ENCODE measurements at regions not wholly inside any gene's neighbourhood (a gene's known extent, or its start where the extent isn't known, plus 50 kb on each side); places are given as distances from the start of the nearest gene placed in this dataset.
A peak's percentile ranks its signal among the peaks of the same experiment; 100 is the strongest.
"Not testable (repeated sequence)": the region's sequence is repeated elsewhere in the genome, so short reads cannot be mapped to it uniquely, and the experiment has no call there.

DNA sequence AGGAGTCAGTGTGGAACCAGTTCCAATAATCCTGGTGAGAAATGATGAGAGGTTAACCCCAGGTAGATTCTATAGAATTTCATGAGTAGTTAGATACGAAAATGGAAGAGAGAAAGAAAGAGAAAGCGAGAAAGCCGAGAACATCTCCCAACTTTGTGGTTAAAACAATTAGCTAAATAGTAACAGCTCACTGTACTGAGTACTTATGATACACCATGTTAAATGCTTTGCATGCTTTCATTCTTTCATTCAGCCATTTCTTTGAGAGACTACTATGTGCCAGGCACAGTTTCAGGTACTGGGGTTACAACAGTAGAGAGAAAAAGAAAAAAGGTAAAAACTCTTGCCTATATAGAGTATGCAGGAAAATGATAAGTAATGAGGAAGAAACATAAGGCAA, 109.7 kb upstream of the SYT6 start:
- no peak for DNase-seq (ENCODE audit: low spot score)

DNA sequence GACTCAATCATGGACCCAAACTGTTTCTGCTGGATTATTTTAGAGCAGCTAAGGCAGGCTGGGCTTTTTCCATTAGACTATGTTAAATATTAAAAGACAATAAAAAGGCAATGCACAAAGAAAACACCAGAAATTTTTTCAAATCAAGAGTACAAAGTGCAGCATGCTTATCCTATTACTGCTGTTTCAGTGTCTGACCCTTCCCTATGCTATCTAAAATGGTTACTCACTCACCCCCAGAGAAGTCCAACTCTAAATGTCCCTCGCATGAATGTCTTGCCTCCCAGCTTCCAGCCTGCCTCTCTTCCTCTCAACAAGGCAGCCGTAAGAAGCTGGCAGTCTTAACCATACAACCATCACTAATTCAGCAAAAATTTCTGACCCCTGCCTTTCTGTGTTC, 108.7 kb upstream of the SYT6 start:
- no peak for DNase-seq (ENCODE audit: low spot score)

DNA sequence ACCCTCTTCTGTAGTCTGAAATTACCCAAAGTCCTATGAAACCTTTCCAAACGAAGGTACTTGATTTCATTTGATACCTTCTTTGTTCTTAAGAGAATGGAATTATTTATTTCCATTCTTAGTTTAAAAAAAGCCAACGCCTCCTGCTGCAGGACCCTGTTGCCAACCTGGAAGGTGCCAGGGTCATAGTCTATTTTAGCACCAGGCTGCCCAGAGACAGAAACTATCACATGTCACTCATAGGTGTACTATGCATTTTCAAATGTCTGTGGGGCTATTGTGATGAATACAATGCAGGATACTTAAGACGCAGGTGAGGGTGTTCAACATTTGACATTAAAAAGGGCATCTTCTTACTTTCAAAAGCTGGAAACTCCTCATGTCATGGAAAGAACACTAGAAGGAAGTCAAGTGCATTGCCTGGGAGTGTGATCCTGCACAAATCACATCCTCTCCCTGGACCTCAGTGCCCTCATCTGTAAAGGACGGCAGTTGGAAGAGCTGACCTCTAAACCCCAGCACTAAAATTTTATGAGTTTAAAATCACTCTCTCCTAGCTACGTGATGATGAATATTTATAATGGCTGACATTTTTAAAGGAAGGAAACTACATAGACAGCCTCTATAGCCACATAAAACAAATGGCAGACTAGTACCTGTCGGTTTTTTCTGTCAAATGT, 107.3 kb upstream of the SYT6 start:
- DNase-seq (ENCODE audit: low spot score): no peak

DNA sequence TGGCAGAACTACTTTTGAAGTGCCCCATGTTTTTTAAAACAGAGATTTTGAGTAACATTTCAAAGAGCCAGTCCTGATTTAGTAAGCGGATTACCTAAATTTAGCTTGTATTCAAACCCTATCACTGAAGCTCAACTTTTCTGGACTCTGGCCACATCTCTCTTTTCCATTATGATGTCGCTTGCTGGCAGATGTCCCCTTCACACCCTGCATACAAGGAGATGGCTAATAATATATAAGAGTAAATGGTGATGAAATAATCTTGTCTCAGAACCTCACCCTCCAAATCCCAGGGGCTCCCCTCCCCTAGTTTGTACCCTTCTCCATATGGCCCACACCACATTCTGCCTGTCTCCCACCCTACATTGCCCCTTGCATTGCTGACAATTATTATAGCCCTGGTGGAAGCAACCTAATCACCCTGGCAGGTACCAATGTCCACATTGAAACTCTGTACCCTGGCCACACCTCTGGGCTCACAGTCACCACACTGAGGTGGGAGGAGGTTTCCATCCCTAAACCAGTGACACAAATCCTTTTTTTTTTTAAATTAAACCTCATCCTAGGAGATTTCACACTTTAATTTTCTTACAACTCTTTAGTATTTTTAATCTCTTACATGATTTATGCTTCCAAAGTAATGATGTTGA, 106.0 kb upstream of the SYT6 start:
- DNase-seq (ENCODE audit: low spot score): no peak

DNA sequence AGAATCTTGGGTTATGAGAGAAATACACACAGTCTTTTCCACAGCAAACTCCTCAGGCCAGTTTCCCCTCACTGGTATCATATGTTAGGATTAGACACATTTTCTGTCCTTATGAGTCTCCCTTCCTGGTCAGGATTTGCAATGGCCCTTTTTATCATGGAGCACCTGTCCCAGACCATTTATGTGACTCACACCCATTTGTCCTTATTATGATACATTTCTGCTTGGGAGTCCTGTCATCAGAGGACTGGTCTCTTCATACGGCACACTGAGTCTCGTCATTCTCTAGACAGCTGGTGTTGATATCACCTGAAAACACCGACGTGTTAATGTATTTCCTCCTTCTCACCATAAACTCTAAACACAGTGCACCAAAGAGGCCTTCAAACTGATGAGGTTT, 105.0 kb upstream of the SYT6 start:
- no peak for DNase-seq (ENCODE audit: low spot score)

DNA sequence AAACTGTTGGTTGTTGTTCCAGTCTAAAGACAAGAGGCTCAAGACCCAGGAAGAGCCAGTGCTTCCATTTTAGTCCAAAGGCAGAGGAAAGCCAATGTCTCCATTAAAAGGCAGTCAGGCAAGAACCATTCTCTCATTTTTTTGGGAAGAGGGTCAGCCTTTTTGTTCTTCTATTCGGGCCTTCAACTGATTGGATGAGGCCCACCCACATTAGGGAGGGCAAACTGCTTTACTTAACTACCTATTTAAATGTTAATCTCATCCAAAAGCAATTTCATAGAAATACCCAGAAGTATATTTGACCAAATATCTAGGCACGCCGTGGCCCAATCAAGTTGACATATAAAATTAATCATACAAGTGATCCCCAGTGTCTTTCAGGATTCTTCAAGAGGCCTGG, 104.4 kb upstream of the SYT6 start:
- no peak for DNase-seq (ENCODE audit: low spot score)

DNA sequence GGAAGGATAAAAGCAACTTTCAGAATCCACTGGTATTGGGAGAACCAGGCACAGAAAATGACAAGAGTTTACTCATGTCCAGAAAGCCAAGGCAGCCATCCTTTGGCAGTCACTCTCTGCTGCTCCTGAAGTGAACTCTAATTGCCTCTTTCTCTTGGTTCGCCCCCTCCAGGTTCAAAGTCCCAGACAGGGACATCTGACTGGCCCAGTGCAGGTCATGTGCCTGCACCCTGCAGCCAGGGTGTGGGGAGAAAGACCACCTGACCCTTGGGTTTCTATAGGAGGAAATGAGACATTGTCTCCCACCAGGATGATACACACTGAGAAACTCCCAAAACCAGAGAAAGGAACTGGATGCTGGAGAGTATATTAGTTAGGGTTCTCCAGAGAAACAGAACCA, 103.9 kb upstream of the SYT6 start:
- DNase-seq (ENCODE audit: low spot score): no peak

DNA sequence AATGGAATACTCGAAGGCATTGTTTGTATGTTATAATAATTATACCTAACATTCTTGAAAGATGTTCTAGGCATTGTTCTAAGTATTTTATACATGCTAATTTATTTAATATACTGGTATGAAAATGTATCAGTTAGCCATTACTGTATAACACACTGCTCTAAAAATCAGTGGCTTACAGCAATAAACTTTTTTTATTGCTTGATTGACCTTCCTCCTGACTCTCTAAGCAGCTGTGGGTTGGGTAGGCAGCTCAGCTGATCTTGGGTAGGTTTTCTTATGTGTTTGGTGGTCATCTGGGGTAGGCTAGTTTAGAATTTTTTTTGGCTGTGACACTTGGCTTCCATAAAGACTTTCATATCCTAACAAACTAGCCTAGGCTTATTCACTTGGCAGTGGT, 100.2 kb upstream of the SYT6 start:
- DNase-seq (ENCODE audit: low spot score): no peak

DNA sequence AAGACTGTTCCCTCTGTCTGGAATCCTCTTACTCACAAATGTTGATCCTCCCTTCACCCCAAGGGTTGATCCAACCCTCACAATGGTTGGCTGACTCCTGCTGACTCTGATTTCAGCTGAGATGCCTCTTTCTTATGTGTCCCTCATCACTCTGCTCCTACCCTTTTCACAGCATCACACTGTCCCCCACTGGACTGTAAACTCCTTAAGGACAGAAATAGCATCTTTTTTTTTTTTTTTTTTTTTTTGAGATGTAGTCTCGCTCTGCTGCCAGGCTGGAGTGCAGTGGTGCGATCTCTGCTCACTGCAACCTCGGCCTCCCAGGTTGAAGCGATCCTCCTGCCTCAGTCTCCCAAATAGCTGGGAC, 97.9 kb upstream of the SYT6 start:
- DNase-seq (ENCODE audit: low spot score): no peak

DNA sequence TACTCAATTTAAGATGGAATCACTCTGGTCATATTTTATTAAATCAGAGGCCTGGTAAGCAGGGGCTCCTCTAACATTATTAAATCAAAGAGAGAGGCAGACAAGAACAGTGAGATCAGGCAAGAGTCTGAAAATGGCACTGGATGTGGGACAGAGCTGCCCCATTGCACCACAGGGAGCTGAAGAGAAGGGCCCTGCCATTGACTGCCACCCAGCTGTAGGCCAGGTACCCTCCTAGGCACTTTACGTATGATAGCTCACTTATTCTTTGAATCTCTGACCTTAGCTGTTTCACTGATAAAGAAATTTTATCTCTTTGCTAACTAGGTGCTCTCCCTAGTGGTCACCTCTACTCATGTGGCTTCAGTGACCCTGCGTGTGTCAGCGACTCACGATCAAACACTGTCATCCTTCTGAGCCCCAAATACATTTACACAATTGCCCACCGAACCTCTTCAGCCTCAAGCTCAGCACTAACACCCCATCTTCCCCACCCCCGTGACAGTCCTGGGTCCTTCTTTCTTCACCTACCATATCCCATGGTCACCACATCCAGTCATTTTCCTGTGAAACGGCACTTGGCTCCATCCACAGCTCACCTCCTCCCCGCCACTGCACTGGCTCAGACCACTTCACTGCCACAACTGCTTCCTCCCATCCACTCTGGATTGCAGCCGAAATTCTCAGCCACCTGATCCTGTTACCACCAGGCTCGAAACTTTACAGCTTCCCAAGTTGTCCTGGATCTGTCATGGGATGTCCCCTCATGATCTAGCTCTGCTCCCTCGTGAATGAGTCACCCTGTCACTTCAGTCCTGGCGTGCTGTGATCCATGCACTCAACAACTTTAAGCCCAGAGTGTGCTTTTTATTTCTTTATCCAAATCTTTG, 97.3 kb upstream of the SYT6 start:
- no peak for DNase-seq (ENCODE audit: low spot score)

DNA sequence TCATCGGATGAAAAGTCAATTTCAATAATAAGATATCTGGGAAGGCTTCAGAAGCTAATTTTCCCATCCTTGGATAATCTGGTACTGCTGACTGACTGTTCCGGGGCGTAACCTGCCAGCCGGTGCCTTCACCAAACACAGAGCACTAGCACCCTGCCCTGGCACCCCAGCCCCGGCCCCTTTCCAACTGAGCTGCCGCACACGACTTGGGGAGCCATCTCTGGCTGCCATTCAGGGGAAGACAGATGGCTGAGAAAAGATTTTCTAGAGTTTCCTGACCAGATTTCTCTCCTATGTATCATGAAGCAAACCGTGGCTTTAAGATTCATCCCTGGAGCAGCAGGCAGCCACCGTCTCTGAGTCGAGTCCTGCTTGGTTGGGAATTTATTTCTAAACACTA, 96.0 kb upstream of the SYT6 start:
- DNase-seq (ENCODE audit: low spot score): no peak

DNA sequence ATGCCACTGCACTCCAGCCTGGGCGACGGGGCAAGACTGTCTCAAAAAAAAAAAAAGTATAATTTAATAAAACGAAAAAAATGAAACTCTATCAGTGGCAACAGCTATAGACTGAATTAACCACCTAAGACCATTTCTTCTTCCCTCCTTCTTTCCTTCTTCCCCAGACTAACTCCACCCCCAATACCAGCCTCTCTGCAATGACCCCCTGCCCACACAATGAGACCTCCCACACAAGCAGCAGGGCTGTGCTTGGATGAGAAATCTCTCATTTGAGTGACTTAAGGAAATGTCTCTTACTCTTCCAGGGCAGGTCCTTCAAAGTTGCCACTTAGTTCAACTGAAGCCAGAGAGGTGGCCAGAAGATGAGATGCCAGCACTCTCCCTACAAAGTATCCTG, 94.5 kb upstream of the SYT6 start:
- no peak for DNase-seq (ENCODE audit: low spot score)

DNA sequence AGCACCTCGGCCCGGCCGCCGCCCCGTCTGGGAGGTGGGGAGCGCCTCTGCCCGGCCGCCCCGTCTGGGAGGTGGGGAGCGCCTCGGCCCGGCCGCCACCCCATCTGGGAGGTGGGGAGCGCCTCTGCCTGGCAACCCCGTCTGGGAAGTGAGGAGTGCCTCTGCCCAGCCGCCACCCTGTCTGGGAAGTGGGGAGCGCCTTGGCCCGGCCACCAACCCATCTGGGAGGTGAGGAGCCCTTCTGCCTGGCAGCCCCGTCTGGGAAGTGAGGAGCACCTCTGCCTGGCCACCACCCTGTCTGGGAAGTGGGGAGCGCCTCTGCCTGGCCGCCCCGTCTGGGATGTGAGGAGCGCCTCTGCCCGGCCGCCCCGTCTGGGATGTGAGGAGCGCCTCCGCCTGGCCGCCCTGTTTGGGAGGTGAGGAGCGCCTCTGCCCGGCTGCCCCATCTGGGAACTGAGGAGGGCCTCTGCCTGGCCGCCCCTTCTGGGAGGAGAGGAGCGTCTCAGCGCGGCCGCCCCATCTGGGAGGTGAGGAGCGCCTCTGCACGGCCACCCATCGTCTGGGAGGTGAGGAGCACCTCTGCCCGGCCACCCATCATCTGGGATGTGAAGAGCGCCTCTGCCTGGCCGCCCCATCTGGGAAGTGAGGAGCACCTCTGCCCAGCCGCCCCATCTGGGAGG, 89.0 kb upstream of the SYT6 start:
- DNase-seq (ENCODE audit: low spot score): not testable (repeated sequence)

DNA sequence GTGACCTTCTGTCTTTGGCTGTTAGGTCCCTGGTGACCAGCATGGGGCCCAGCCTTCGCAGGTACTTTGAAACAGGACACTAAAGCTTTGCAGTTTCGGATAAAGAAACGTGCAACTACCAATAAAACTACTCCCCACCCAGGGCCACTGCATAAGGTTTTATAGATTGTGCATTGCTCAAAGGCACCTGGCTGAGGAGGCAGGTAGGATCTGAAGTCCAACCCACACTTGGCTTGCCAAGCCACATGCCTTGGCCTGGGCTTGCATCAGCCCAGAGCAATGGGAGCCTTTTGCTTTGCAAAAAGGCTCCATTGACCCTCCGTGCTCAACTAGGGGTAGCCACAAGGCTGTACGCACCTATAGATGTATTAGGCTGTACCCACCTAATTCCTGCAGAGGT, 84.4 kb upstream of the SYT6 start:
- DNase-seq (ENCODE audit: low spot score): no peak

DNA sequence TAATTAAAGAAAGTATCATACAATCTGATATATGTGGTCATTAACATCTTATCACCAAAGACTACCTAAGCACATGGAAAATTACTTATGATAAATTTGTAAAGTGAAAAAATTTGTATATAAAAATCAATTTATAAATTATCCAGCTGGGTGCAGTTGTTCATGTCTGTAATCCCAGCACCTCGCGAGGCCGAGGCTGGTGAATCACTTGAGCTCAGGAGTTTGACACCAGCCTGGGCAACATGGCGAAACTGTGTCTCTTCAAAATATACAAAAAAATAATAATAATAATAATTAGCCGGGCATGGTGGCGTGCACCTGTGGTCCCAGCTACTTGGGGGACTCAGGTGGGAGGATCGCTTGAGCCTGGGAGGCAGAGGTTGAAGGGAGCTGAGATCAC, 82.8 kb upstream of the SYT6 start:
- no peak for DNase-seq (ENCODE audit: low spot score)

DNA sequence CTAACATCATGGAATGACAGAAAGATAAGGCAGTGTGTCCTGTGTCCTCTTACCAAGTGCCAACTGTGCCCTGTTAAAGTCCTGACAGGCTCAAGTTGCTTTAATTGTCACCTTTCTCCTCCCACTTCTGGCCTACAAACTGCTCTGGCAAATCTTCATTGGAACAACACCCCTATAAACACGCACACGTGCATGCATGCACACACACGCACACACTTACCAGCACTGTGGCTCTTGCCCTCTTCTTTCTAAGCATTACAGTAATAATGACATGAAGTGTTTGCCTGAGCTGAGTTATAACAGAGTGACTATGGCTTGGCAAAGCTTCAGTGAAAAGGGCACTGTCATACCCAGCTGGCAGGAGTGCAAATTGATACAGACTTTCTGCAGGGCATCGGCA, 82.3 kb upstream of the SYT6 start:
- no peak for DNase-seq (ENCODE audit: low spot score)

DNA sequence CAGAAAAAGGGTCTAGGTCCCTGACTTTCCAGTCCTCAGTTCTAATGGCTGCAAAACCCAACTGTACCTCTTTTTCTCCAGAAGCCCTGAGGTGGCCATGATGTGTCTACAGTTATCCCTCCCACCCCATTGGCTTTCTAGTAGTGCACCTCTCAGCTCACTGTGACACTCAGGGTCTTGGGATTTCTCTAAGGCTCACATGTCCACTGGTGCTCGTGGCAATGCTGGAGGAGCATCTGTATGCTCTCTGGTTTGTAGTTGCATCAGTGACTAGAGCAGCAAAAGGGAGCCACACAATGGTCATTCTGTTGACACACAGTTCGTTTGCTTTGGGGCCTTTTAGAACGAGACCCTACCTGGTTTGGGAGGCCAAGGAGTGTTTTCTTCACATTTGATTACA, 81.6 kb upstream of the SYT6 start:
- no peak for DNase-seq (ENCODE audit: low spot score)

DNA sequence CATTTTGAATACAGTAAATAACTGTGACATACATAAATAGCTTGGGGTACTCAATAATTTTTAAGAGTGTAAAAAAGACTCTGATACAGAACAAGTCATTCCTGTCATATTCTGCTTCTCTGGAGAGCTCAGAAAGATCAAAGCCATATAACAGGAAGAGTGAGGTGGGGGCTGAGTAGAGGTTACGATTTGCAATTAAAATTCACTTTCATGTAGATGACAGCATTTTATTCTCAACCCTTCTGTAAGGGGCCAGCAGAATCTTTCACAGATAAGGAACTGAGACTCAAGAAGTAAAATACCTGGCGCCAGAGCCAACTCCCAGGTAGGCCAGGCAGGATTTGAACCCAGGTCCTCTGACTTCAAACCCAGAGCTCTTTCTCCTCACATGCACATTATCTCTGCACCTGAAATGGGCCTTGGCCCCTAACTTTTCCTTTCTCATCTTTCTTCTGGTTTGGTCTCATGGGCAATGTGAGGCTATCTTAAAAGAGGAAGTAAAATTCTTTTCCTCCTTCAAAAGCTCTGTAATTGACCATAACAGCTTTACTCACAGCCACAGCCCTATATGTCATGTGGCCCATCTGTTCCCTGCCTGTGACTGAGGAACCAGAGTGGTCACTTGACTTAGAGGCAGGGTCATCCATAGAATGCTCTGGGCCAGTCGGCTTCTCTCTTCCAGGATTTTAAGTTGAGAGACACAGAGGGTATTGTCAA, 80.9 kb upstream of the SYT6 start:
- DNase-seq (ENCODE audit: low spot score): peak; percentile 61

DNA sequence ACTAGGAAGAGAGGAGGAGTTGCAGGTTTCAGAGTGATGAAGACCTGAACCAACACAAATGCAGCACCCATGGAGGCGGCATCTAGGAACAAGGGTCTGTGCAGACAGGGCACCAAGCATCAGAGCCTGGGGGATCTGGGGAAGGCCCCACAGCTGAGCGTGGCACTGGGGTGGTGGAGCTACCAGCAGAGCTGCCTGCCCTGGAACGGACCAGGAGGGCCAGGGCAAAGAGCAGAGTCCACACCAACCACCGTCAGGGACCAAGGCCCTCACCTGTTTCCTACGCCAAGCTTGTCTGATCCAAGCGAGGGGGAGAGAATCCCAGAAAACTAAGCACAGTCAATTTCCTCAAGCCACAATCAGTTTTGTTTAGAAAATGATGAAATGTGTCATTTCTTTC, 79.0 kb upstream of the SYT6 start:
- DNase-seq (ENCODE audit: low spot score): no peak

DNA sequence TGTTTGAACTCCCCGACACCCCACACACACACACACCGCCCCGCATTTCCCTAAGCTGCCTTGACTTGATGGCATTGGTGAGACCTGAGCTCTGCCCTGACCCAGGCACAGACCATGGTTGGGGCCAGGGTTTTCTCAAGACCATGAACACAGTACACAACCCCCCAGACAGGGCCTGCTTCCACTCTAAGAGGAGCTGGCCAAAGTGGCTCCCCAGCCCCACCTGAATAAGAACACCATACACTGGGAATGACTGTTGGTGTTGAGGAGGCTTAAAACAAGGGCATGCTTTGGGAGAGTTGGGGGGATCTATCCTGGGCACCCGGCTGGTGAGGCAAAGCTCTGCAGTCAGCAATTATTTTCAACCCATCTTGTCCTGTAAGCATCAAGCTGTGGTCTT, 77.6 kb upstream of the SYT6 start:
- DNase-seq (ENCODE audit: low spot score): no peak

DNA sequence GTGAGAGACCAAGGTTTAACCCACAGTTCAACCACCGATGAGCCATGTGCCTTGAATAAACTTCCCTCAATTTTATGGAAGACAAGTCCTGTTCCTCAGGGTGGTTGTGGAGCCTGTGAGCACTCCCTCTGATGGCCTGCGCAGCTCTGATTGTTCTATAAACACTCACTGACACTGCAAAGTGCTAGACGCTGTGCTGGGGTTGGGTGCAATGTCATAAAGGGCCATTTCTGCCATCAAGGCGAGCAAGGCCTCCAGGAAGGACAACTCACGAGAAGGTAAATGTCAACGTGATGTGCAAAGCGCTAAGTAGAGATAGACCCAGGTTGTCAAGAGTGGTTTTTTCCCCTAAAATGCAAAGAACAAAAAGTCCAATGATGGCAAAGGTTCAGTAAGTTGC, 75.7 kb upstream of the SYT6 start:
- DNase-seq (ENCODE audit: low spot score): no peak

DNA sequence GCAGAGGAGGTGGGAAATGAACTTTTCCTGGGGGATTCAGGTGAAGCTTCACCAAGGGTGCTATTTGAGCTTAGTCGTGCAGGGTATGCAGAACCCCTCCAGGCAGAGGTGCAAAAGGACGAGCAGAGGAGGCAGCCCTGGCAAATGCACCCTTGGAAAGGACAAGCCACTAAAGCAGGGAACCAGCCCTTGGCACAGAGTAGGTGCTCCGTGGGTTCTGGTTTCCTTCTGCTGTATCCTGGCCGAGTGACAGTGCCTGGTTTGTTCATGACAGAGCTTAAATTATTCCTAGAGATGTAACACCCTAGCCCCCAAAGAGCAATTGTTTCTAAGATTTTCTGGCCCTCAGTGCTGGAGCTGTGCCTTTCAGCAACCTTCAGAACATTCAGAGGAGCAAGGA, 73.4 kb upstream of the SYT6 start:
- DNase-seq (ENCODE audit: low spot score): no peak
